Adrenal gland (tissue), 9 donors: ENCODE measurements at regions not wholly inside any gene's neighbourhood (a gene's known extent, or its start where the extent isn't known, plus 50 kb on each side); places are given as distances from the start of the nearest gene placed in this dataset.

Experiments used
- DNase-seq, 7 donors: peaks; one replicate each; pipeline ENCODE4 v3.0.0-alpha.2; 2019 to 2020
- H3K27ac ChIP-seq, 5 donors: fragments of 200-600 bp; sonication (generic) in 4 of 5; 1 replicate in 3 of 5; 2 replicates in 2 of 5; pipeline versions ENCODE4 v1.5.1 to v1.8.0; 2016 to 2020; ENCODE audit warnings: mild to moderate bottlenecking in 1 of 5
- H3K27me3 ChIP-seq: fragments of 200-600 bp; 2 replicates; pipeline ENCODE4 v1.8.0; 2021
- H3K36me3 ChIP-seq, 2 donors: fragments of 200-600 bp; replicated peaks in 1 of 2; 1 replicate in 1 of 2; 2 replicates in 1 of 2; pipeline versions ENCODE4 v1.5.1 to v1.8.0; 2018 to 2022
- H3K4me1 ChIP-seq, 2 donors: fragments of 200-600 bp; replicated peaks in 1 of 2; 1 replicate in 1 of 2; 2 replicates in 1 of 2; pipeline versions ENCODE4 v1.5.1 to v1.8.0; 2018 to 2021
- H3K4me3 ChIP-seq, 4 donors: fragments of 200-600 bp; sonication (generic) in 3 of 4; one replicate each; pipeline ENCODE4 v1.5.1; 2016 to 2018
- H3K9me3 ChIP-seq, 3 donors: fragments of 200-600 bp; sonication (generic) in 1 of 3; replicated peaks in 1 of 3; 1 replicate in 2 of 3; 2 replicates in 1 of 3; pipeline versions ENCODE4 v1.5.1 to v1.8.0; 2016 to 2021
- CTCF ChIP-seq, 6 experiments: fragments of 450-650 bp in 4 of 6; fragments of 200-600 bp in 2 of 6; sonication (generic) in 1 of 6; IDR thresholded peaks; 1 replicate in 5 of 6; 2 replicates in 1 of 6; pipeline versions ENCODE4 v1.5.1 to v1.8.0; 2016 to 2021; ENCODE audit warnings: antibody characterized with exemption in 6 of 6, mild to moderate bottlenecking in 2 of 6, moderate library complexity in 1 of 6
- POLR2A ChIP-seq, 2 donors: fragments of 450-650 bp; IDR thresholded peaks; one replicate each; pipeline ENCODE4 v1.6.1; 2017; ENCODE audit warnings: antibody characterized with exemption in 2 of 2, mild to moderate bottlenecking in 2 of 2, moderate library complexity in 1 of 2
- WGBS, 4 donors: extraction: QIAGEN DNeasy Blood & Tissue Kit in 2 of 4; methylation state at CpG; one replicate each; pipeline versions ENCODE4 v1.1.5 to v1.1.7; 2013 to 2017; 5-methylcytosine and 5-hydroxymethylcytosine counted together
- intact Hi-C, 2 donors: fragments of 100-400 bp; cut with DNase I; formaldehyde crosslinking; loops; one replicate each; pipeline versions ENCODE4 v1.14.1 to v1.15.0; 2022 to 2023
- donor health status: healthy with polysubstance abuse.
- donor health status: Bipolar disorder and iron deficiency.
- donor health status: DM: yes; HTN: yes; CAD: no.
- donor health status: DM: no; HTN: no; CAD: no.
- donor health status: DM: no; HTN: no; CAD: no.

GRCh38 chr2:126476691-126477090 is 179.3 kb upstream of the GYPC start:
- no peak for DNase-seq
- H3K27me3 ChIP-seq = no peaks in the 10 kb centered on the region
- no peak overlapping the region for H3K27ac ChIP-seq
- no peak for TF ChIP-seq POLR2A (IDR thresholded peaks at IDR 0.05)
- no peak for TF ChIP-seq CTCF (IDR thresholded peaks at IDR 0.05)
- intact Hi-C loops = no loop called here
- 62 to 74% (median 65%) methylated on average over 5 of the region's 5 CpGs for whole genome bisulfite sequencing, 4 donors
- H3K4me1 ChIP-seq = no peaks in the 10 kb centered on the region
- H3K4me3 ChIP-seq = no peak overlapping the region
- no peaks in the 10 kb centered on the region for H3K36me3 ChIP-seq
- no peaks in the 10 kb centered on the region for H3K9me3 ChIP-seq

GRCh38 chr2:126480033-126480432 is 175.9 kb upstream of the GYPC start:
- TF ChIP-seq POLR2A (IDR thresholded peaks at IDR 0.05) = no peak
- TF ChIP-seq CTCF (IDR thresholded peaks at IDR 0.05) = no peak
- Histone ChIP-seq H3K27me3 (no peaks in the 10 kb centered on the region), H3K4me3 (no peak overlapping the region), H3K4me1 (no peaks in the 10 kb centered on the region), H3K36me3 (no peaks in the 10 kb centered on the region), H3K27ac (no peak overlapping the region), H3K9me3 (no peaks in the 10 kb centered on the region)
- no peak for DNase-seq
- intact Hi-C loops = no loop called here
- WGBS, 4 donors = 79 to 93% (median 83%) methylated on average over 2 of the region's 2 CpGs

GRCh38 chr2:126482582-126483464 is 173.1 kb upstream of the GYPC start:
- 86 to 92% (median 88%) methylated on average over 18 to 19 of the region's 19 CpGs for WGBS, 4 donors
- Histone ChIP-seq H3K27ac (no peak overlapping the region), H3K4me3 (no peak overlapping the region), H3K27me3 (no peaks in the 10 kb centered on the region), H3K9me3 (no peaks in the 10 kb centered on the region), H3K36me3 (no peaks in the 10 kb centered on the region), H3K4me1 (no peaks in the 10 kb centered on the region)
- TF ChIP-seq CTCF (IDR thresholded peaks at IDR 0.05) (no peak), POLR2A (IDR thresholded peaks at IDR 0.05) (no peak)
- intact Hi-C loops = no loop called here
- peak in 1 of 7 donors; percentile 3 for DNase-seq

GRCh38 chr2:126494593-126494992 is 161.4 kb upstream of the GYPC start:
- Histone ChIP-seq H3K4me3 (no peak overlapping the region), H3K27ac (no peak overlapping the region), H3K4me1 (no peaks in the 10 kb centered on the region), H3K36me3 (no peaks in the 10 kb centered on the region), H3K9me3 (no peaks in the 10 kb centered on the region), H3K27me3 (no peaks in the 10 kb centered on the region)
- DNase-seq = no peak
- TF ChIP-seq POLR2A (IDR thresholded peaks at IDR 0.05) (no peak), CTCF (IDR thresholded peaks at IDR 0.05) (no peak)
- intact Hi-C loops = no loop called here
